Coronary artery (tissue), 2 donors: ENCODE measurements at regions not wholly inside any gene's neighbourhood (a gene's known extent, or its start where the extent isn't known, plus 50 kb on each side); places are given as distances from the start of the nearest gene placed in this dataset.
A peak's percentile ranks its signal among the peaks of the same experiment; 100 is the strongest.

Source experiments
- DNase-seq: peaks from one replicate; pipeline ENCODE4 v3.0.0-alpha.2; 2017; ENCODE audit warnings: low spot score
- H3K27ac ChIP-seq, 2 donors: fragments of 200-600 bp; sonication (generic); one replicate each; pipeline ENCODE4 v1.5.1; 2016 to 2019
- H3K4me3 ChIP-seq: fragments of 200-600 bp; sonication (generic); 2 replicates; pipeline ENCODE4 v1.5.1; 2016; ENCODE audit warnings: mild to moderate bottlenecking, moderate library complexity
- TF ChIP-seq, protein P1 (sequence below): fragments of 200-600 bp; sonication (generic); IDR thresholded peaks from one replicate; pipeline ENCODE4 v1.5.1; 2019; ENCODE audit warnings: antibody characterized with exemption

DNA sequence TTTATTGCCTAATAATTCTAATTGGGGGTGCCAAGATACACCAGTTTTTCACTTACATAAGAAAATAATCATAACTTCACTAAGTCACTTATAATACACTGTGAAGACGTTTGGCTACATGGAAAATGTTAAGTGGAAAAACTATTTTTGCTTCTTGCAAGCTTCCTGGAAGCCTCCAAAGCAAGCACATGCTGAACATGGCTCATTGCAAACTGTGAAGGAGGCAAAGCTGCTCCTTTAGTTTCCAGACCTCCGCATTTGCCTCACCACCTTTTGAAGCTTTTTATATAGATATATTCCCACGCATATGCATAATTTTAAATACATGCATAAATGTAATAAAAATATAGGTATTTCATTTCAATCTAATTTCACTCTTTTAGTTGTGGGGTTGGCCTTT is 285.6 kb upstream of the PRDM9 start:
- Histone ChIP-seq H3K4me3 (no peak overlapping the region), H3K27ac (no peak overlapping the region)
- TF ChIP-seq, protein P1, sequence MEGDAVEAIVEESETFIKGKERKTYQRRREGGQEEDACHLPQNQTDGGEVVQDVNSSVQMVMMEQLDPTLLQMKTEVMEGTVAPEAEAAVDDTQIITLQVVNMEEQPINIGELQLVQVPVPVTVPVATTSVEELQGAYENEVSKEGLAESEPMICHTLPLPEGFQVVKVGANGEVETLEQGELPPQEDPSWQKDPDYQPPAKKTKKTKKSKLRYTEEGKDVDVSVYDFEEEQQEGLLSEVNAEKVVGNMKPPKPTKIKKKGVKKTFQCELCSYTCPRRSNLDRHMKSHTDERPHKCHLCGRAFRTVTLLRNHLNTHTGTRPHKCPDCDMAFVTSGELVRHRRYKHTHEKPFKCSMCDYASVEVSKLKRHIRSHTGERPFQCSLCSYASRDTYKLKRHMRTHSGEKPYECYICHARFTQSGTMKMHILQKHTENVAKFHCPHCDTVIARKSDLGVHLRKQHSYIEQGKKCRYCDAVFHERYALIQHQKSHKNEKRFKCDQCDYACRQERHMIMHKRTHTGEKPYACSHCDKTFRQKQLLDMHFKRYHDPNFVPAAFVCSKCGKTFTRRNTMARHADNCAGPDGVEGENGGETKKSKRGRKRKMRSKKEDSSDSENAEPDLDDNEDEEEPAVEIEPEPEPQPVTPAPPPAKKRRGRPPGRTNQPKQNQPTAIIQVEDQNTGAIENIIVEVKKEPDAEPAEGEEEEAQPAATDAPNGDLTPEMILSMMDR, result no peak
- DNase-seq, result no peak

DNA sequence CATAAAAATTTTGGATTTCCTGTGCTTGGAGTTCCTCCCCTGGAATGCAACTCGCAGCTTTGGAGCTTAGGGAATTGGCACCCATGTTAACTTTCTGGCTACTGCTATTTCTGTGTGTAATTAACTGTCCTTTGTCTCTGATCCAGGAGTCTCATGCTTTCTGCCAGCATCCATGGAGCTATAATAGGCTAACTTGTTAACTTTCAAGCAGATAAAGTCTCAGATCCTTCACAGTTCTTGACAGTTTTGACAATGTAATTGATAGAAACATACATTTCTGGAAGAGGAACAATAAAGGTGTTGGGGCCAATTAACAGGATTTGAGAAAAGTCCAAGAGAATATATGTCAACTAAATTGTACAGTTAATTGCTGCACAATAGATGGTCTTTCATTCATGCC is 290.2 kb upstream of the PRDM9 start:
- no peak overlapping the region for H3K27ac ChIP-seq
- TF ChIP-seq, protein P1, result no peak
- no peak for DNase-seq
- no peak overlapping the region for H3K4me3 ChIP-seq

DNA sequence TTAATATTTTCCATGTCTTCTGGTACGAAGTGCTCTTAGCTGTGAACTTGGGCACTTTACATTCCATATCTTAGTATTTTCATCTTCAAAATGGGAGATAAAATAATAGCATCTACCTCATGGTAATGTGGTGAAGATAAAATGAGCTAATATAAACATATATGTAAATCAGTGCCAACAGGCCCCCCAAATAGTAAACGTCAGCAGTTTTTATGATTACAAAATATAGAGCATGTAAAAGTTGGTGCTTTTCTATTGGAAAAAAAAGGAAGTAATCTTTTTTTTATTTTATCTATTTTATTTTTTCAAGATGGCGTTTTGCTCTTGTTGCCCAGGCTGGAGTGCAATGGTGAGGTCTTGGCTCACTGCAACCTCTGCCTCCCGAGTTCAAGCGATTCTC is 291.1 kb upstream of the PRDM9 start:
- TF ChIP-seq, protein P1, result no peak
- DNase-seq, result no peak
- Histone ChIP-seq H3K4me3 (no peak overlapping the region), H3K27ac (no peak overlapping the region)

DNA sequence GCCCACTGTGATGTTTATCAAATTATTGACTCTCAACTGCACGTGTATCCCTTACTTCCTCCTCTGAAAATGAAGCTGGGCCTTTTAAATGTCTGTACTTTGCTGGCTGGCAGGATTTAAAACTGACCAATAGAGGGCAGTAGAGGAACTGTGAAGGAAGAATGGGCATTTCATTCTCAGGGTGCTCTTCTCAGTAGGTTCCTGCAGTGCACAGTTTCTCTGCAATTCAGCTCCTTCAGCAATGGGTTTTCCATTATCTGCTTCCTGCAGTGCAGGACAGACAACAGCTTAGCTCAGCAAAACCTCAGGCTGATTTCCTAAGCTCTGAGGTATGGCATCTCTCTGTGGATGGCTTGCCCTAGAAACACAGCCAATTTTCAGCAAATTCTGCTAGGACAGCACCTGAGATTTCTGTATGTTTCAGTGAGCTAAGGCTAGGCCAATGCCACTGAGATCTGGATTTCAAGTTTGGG is 298.4 kb upstream of the PRDM9 start:
- TF ChIP-seq, protein P1, result peak; percentile 21
- Histone ChIP-seq H3K4me3 (no peak overlapping the region), H3K27ac (no peak overlapping the region)
- DNase-seq, result no peak

DNA sequence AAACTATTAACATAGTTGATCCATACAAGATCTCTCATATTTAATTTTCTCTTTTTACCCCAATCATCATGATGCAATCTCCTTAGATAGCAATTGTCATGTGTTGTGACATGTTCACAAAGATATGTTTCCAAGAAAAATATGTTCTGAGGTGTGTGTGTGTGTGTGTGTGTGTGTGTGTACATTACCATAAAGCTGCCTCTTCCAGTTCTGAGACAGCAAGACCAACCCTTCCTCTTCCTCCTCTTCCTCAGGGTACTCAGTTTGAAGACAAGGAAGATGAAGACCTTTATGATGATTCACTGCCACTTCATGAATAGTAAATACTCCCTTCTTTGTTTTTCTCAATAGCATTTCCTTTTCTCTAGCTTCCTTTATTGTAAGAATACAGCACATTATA is 303.3 kb upstream of the PRDM9 start:
- TF ChIP-seq, protein P1, result no peak
- no peak overlapping the region for H3K27ac ChIP-seq
- DNase-seq, result no peak
- no peak overlapping the region for H3K4me3 ChIP-seq

DNA sequence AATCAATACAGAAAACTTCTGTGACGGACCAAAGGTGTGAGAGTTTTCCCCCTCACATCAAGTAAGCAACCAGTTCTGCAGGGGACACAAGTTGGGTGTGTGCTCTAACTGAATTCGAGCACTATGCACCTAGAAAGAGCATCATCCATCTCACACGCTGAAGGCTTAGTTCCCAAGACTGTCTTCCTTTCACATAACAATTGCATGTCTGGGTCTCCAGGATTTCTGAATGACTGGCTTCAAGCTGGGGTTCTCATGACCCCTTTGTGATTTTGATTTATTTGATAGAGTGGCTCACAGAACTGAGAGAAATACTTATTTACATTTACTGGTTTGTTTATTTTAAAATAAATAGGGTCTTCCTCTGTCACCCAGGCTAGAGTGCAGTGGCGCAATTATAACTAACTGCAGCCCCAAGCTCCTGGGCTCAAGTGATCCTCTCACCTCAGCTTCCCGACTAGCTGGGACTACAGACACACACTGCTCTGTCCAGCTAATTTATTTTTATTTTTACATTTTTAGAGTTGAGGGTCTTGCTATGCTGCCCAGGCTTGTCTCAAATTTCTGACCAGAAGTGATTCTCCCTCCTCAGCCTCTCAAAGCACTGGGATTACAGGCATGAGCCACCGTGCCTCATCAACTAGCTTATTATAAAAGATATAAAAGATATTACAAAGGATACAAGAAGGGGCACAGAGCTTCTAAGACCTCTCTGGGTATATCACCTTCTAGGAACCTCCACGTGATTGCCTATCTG is 316.7 kb upstream of the CDH12 start:
- no peak overlapping the region for H3K4me3 ChIP-seq
- no peak for DNase-seq
- TF ChIP-seq, protein P1, result no peak
- no peak overlapping the region for H3K27ac ChIP-seq

DNA sequence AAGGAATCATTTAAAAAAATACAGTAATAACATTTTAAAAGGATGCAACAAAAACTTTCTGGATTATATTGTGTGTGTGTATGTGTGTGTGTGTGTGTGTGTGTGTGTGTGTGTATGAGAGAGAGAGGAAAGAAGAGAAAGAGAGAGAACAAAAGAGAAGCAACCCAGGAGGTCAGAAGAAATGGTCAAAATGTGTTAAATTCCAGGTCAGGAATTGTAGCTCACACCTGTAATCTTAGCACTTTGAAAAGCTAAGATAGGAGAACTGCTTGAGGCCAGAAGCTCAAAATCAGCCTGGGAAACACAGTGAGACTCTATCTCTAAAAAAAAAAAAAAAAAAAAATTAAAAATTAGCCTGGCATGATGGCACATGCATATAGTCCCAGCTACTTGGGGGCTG is 311.8 kb upstream of the CDH12 start:
- TF ChIP-seq, protein P1, result no peak
- DNase-seq, result no peak
- Histone ChIP-seq H3K27ac (no peak overlapping the region), H3K4me3 (no peak overlapping the region)
